Activated CD8-positive, alpha-beta T cell treated with anti-CD3 and anti-CD28 coated beads, Interleukin-2, amount 10 ng/mL, durations not matched to agents 7 days and 5 days (primary cell): ENCODE measurements at regions not wholly inside any gene's neighbourhood (a gene's known extent, or its start where the extent isn't known, plus 50 kb on each side); places are given as distances from the start of the nearest gene placed in this dataset.

Experiments used
- ATAC-seq: fragments of 150-1000 bp; cut with Tn5 transposase; one replicate; pipeline ENCODE4 v1.10.0; 2021; ENCODE audit warnings: moderate library complexity
- CTCF ChIA-PET: fragments of 350-600 bp; sonication (Branson Sonifier 250); formaldehyde crosslinking; loops from one replicate; lab custom pipeline; 2021; ENCODE audit warnings: antibody characterized with exemption; lab: Charles Lee
- POLR2A ChIA-PET: fragments of 350-600 bp; sonication (Branson Sonifier 250); formaldehyde crosslinking; loops from one replicate; lab custom pipeline; 2021; ENCODE audit warnings: antibody characterized with exemption; lab: Charles Lee
- DNase-seq: peaks from one replicate; pipeline ENCODE4 v3.0.0-alpha.2; 2020
- H3K27ac Mint-ChIP-seq: one replicate; pipeline ENCODE4 v1.8.0; 2021; ENCODE audit warnings: mild to moderate bottlenecking, mixed read lengths
- H3K27me3 Mint-ChIP-seq: one replicate; pipeline ENCODE4 v1.8.0; 2021; ENCODE audit warnings: low read depth, mixed read lengths
- H3K36me3 Mint-ChIP-seq: one replicate; pipeline ENCODE4 v1.8.0; 2021; ENCODE audit warnings: low read depth, mixed read lengths
- H3K4me1 Mint-ChIP-seq: one replicate; pipeline ENCODE4 v1.8.0; 2021; ENCODE audit warnings: low read depth, mixed read lengths
- H3K4me3 Mint-ChIP-seq: one replicate; pipeline ENCODE4 v1.8.0; 2021; ENCODE audit warnings: mild to moderate bottlenecking, mixed read lengths
- H3K9me3 Mint-ChIP-seq: one replicate; pipeline ENCODE4 v1.8.0; 2022; ENCODE audit warnings: mixed read lengths; ENCODE audit not compliant: insufficient read depth

DNA sequence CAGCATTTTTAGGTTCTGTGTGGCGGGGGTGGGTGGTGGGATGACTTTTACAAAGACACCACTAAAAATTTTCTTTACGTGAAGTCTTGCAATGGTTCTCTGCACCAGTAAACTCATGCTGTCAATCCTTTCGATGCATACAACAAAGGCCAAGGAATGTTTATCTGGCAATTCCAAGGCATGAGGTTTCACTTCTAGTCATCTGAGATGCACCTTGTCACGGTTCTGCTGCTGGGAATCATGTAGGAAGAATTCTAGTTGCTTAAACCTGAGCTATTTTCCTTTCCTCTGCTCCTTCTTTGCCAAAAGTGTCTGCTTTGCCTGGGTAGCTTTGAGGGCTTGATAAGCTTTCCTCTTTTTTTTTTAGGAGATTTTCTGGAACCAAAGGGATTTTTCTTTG lies 1204.5 kb upstream of the SEMA6A start:
- ChIA-PET POLR2A (no interaction called here), CTCF (no interaction called here)
- Mint-ChIP-seq H3K36me3 (no peaks in the 10 kb centered on the region), H3K27ac (no peak overlapping the region), H3K9me3 (peaks cover 9% of the 10 kb centered on the region), H3K4me1 (no peaks in the 10 kb centered on the region), H3K27me3 (no peaks in the 10 kb centered on the region), H3K4me3 (no peak overlapping the region)
- ATAC-seq (no peak), DNase-seq (no peak)

DNA sequence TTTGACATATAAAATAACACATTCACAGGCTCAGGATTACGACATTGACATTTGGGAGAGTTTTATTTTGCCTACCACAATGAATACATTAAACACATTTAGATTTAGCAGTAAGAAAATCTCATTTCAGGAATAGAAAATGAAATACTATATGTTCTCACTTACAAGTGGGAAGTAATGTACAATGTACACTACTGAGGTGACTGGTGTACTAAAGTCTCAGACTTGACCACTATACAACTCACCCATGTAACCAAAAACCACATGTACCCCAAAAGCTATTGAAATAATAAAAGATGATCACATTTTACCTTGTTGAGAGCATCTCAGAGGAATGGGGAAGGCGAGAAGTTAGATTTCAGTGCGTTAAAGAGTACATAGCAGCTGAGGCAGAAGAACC lies 1202.4 kb upstream of the SEMA6A start:
- no peak overlapping the region for H3K4me3 Mint-ChIP-seq
- no peak overlapping the region for H3K27ac Mint-ChIP-seq
- ATAC-seq (no peak), DNase-seq (no peak)
- peaks cover 9% of the 10 kb centered on the region for H3K9me3 Mint-ChIP-seq
- no peaks in the 10 kb centered on the region for H3K4me1 Mint-ChIP-seq
- ChIA-PET POLR2A (no interaction called here), CTCF (no interaction called here)
- H3K27me3 Mint-ChIP-seq, result no peaks in the 10 kb centered on the region
- no peaks in the 10 kb centered on the region for H3K36me3 Mint-ChIP-seq

DNA sequence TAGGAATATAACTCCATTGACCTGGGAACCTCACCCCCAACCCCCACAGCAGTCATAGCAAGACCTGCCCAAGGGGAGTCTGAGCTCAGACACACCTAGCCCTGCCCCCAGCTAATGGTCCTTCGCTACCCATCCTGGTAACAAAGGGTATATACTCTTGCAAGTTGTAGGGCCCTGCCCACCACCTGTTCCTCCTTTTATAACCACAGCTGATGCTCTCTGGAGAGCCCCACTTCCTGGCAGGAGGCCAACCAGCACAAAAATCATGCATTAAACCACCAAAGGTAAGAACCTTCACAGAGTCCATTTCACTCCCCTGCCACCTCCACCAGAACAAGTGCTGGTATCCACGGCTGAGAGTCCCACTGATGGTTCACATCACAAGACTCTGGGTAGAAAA lies 1195.3 kb upstream of the SEMA6A start:
- Mint-ChIP-seq H3K9me3 (no peaks in the 10 kb centered on the region), H3K4me1 (no peaks in the 10 kb centered on the region), H3K4me3 (no peak overlapping the region), H3K36me3 (no peaks in the 10 kb centered on the region), H3K27ac (no peak overlapping the region), H3K27me3 (no peaks in the 10 kb centered on the region)
- ChIA-PET CTCF (no interaction called here), POLR2A (no interaction called here)
- ATAC-seq (no peak), DNase-seq (no peak)

DNA sequence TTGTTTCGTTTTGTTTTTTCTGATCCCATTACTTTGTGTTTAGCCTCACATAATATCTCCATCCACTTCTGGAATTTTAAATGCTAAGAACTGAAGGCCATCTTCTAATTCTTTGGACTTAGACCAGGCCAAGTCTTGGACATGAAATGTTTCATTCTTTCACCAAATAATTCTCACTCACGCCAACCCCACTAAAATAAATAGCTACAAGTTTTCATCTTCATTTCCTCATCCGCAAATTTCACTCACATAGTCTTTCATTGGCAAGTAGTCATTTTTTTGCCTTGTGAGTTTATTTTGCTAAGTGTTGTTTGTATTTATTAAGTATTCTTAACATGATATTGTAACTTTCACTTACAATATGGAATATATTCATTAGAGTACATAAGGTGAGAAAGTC lies 1188.6 kb upstream of the SEMA6A start:
- ChIA-PET POLR2A (no interaction called here), CTCF (no interaction called here)
- H3K27me3 Mint-ChIP-seq, result no peaks in the 10 kb centered on the region
- H3K27ac Mint-ChIP-seq, result no peak overlapping the region
- H3K36me3 Mint-ChIP-seq, result no peaks in the 10 kb centered on the region
- DNase-seq (no peak), ATAC-seq (no peak)
- H3K4me3 Mint-ChIP-seq, result no peak overlapping the region
- no peaks in the 10 kb centered on the region for H3K4me1 Mint-ChIP-seq
- H3K9me3 Mint-ChIP-seq, result peaks cover 6% of the 10 kb centered on the region

DNA sequence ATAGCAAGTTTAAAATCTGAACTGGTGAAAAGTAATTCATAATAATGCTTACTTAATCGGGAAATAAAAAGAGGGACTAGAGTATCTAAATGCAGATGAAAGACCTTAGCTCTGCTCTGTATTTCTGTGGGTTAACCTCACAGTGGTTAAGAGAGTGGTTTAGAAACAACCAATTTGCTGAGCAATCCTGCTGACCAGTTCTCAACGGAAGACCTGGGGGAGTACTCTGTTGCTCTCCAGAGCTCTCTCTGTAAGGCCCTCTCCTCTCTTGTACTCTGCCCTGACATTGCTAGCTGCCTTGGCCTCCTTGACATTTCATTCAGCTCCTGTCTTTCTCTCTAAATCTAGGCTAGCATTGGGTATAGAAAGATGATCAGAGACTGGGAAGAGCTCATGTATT lies 1186.6 kb upstream of the SEMA6A start:
- peaks cover 6% of the 10 kb centered on the region for H3K9me3 Mint-ChIP-seq
- no peaks in the 10 kb centered on the region for H3K36me3 Mint-ChIP-seq
- ATAC-seq (no peak), DNase-seq (no peak)
- H3K4me1 Mint-ChIP-seq, result no peaks in the 10 kb centered on the region
- CTCF ChIA-PET, result no interaction called here
- POLR2A ChIA-PET, result no interaction called here
- no peak overlapping the region for H3K27ac Mint-ChIP-seq
- no peaks in the 10 kb centered on the region for H3K27me3 Mint-ChIP-seq
- no peak overlapping the region for H3K4me3 Mint-ChIP-seq

DNA sequence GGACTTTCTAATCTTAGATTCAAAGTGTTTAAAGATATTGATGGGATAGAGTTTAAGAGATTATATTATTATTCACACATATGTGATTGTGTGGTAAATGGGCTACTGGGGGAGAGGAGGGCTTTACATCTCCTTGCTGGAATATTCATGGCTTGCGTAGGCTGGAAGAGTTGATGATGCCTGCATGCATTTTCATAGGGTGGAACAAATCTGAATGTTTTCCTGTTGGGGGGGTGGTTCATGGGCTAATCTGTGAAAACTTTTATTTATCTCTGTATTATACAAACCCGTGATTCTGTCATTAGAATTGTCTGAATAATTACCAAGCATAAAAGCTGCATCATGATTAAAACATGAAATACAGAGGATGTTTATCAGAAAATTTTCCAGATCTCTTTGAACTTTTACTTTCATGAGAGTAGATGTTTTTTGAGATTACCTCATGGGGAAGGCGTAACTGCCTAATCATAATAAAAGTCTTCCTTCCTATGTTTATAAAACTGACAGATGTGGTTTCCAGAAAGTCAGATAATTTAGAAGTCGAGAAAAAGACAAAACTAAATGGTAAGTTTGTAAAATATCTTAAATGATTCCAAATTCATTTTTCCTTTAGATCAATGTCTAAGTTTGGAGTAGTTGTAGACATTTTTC lies 1185.4 kb upstream of the SEMA6A start:
- ATAC-seq (no peak), DNase-seq (no peak)
- POLR2A ChIA-PET, result no interaction called here
- Mint-ChIP-seq H3K4me1 (no peaks in the 10 kb centered on the region), H3K27ac (no peak overlapping the region), H3K4me3 (no peak overlapping the region), H3K9me3 (peaks cover 6% of the 10 kb centered on the region), H3K36me3 (no peaks in the 10 kb centered on the region), H3K27me3 (no peaks in the 10 kb centered on the region)
- CTCF ChIA-PET, result no interaction called here

DNA sequence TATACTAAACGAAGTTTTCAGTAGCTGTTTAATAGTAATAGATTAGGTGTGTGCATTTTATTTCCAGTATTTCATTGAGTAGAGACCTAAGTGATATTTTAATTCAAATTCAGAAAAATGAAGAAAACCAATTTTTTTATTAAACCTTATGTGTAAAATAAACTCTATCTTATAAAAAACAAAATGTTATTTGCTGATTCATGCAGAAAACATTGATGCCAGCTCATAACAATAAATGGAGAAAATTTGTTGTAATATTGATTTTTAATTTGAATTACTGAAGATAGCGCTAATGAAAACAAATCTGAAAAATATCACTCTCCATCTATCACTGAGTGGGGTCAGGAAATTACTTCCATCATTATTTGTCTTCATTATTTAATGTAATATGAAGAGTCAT lies 1177.8 kb upstream of the SEMA6A start:
- no peaks in the 10 kb centered on the region for H3K9me3 Mint-ChIP-seq
- H3K27me3 Mint-ChIP-seq, result no peaks in the 10 kb centered on the region
- no peaks in the 10 kb centered on the region for H3K4me1 Mint-ChIP-seq
- H3K4me3 Mint-ChIP-seq, result no peak overlapping the region
- ChIA-PET POLR2A (no interaction called here), CTCF (no interaction called here)
- H3K27ac Mint-ChIP-seq, result no peak overlapping the region
- DNase-seq, result no peak
- ATAC-seq, result no peak
- no peaks in the 10 kb centered on the region for H3K36me3 Mint-ChIP-seq

DNA sequence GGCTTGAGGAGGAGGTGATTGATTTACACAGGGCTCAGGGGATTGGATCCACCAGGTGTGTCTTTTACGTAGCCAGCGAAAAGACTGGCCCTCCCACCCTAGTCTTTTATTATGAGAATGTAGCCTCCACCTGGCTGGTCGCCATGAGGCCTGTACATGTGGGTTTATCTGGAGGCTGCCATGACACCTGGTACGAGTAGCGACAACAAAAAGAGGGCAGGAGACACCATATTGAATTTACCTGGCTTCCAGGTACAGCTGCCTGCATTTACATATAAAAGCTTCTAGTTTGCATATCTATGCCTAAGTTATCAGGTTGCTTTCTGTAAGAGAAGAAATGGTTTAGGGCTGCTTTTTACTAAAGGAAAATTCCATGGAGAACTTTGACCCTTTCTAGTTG lies 1173.7 kb upstream of the SEMA6A start:
- H3K4me3 Mint-ChIP-seq, result no peak overlapping the region
- no peaks in the 10 kb centered on the region for H3K4me1 Mint-ChIP-seq
- no peak for ATAC-seq
- no peak for DNase-seq
- POLR2A ChIA-PET, result no interaction called here
- no peak overlapping the region for H3K27ac Mint-ChIP-seq
- H3K36me3 Mint-ChIP-seq, result no peaks in the 10 kb centered on the region
- CTCF ChIA-PET, result no interaction called here
- no peaks in the 10 kb centered on the region for H3K9me3 Mint-ChIP-seq
- no peaks in the 10 kb centered on the region for H3K27me3 Mint-ChIP-seq

DNA sequence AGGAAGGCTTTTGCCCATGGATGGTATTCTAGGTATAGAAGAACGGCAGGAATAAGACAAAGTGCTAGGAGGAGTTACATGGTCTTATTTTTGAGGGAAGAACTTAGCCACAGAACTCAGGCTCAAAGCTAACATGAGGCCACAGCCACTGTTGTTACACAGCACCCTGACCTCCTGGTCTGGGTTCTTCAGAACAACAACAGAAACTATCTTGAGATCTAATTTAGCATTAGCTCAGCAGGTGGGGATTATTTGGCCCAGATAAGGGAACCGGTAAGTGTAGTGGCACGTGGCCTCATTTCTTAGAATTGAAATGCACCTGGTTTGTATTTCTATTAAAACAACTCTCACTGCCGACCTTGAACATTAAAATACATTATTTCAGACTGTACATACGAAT lies 1168.7 kb upstream of the SEMA6A start:
- DNase-seq (no peak), ATAC-seq (no peak)
- Mint-ChIP-seq H3K27ac (no peak overlapping the region), H3K4me3 (no peak overlapping the region), H3K36me3 (no peaks in the 10 kb centered on the region), H3K9me3 (no peaks in the 10 kb centered on the region), H3K27me3 (no peaks in the 10 kb centered on the region), H3K4me1 (no peaks in the 10 kb centered on the region)
- POLR2A ChIA-PET, result no interaction called here
- CTCF ChIA-PET, result no interaction called here

DNA sequence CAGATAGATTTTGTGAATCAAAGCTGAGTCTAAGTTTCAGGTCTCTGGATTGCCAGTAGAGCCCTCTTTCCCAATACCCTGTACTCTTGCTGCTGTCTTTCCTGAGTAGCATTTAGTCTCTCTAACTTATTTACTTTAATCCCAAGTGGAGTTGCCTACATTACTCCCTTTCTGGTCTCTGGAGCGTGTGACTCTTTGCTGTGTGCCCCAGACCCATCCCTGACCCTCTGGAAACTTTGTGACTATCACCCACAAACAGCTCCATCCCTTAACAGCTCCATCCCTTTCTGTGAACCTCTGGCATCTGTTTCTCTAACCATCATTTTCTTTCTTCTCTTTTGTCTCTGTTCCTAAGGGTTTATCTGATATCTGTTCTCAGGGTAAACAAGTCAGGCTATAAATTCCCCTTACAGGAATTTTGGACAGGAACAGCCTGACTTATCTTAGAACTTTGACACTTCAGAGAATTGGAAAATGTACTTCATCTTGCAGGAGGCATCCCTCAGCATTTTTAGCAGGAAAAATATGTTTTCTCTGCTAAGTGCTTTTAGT lies 1167.1 kb upstream of the SEMA6A start:
- H3K27ac Mint-ChIP-seq, result no peak overlapping the region
- no peaks in the 10 kb centered on the region for H3K9me3 Mint-ChIP-seq
- no peaks in the 10 kb centered on the region for H3K36me3 Mint-ChIP-seq
- no peak for ATAC-seq
- ChIA-PET CTCF (no interaction called here), POLR2A (no interaction called here)
- no peaks in the 10 kb centered on the region for H3K4me1 Mint-ChIP-seq
- no peak overlapping the region for H3K4me3 Mint-ChIP-seq
- DNase-seq, result no peak
- H3K27me3 Mint-ChIP-seq, result no peaks in the 10 kb centered on the region

DNA sequence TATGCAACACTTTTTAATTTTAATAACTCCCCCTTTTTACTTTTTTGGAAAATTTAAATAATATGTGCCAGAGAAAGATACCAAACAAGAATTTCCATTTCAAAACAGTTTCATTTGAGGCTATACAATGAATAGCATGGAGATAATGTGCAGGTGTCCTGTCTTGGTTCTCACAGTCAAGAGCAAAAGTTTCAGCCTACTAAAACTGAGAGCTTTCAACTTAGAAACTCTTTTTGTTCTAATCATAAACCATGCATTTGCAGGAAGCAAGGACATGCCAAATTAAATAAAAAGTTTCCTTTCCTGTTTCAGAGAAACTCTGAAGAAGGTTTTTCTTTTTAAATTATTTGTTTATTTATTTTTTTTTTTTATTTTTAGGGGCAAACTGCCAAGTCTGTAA lies 1165.6 kb upstream of the SEMA6A start:
- ATAC-seq, result no peak
- H3K27ac Mint-ChIP-seq, result no peak overlapping the region
- POLR2A ChIA-PET, result no interaction called here

DNA sequence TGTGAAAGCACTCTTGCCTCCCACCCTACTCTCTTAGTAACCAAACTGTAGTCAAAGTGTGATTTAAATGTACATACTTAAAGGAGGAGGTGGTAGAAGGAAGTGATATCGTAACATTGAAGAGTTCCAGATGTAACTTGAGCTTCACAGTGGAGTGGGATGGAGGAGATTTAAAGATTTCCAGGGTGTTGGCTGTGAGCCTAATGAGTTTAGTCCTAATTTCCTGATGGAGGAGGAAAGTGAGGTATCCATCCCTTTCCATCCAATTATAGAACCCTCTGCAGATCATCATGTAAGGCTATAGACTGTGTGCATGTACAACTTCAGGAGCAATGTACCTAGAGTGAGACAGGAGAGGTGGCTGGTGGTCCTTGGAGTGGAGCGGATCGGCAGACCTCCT lies 1163.9 kb upstream of the SEMA6A start:
- Mint-ChIP-seq H3K4me1 (no peaks in the 10 kb centered on the region), H3K4me3 (no peak overlapping the region), H3K36me3 (no peaks in the 10 kb centered on the region), H3K27ac (no peak overlapping the region), H3K9me3 (no peaks in the 10 kb centered on the region), H3K27me3 (no peaks in the 10 kb centered on the region)
- no peak for ATAC-seq
- no peak for DNase-seq
- ChIA-PET POLR2A (no interaction called here), CTCF (no interaction called here)

More for the DNA sequence above, 1165.6 kb upstream of the SEMA6A start:
- CTCF ChIA-PET, result no interaction called here
- no peaks in the 10 kb centered on the region for H3K4me1 Mint-ChIP-seq
- no peak overlapping the region for H3K4me3 Mint-ChIP-seq
- H3K27me3 Mint-ChIP-seq, result no peaks in the 10 kb centered on the region
- DNase-seq, result no peak
- H3K36me3 Mint-ChIP-seq, result no peaks in the 10 kb centered on the region
- H3K9me3 Mint-ChIP-seq, result no peaks in the 10 kb centered on the region

DNA sequence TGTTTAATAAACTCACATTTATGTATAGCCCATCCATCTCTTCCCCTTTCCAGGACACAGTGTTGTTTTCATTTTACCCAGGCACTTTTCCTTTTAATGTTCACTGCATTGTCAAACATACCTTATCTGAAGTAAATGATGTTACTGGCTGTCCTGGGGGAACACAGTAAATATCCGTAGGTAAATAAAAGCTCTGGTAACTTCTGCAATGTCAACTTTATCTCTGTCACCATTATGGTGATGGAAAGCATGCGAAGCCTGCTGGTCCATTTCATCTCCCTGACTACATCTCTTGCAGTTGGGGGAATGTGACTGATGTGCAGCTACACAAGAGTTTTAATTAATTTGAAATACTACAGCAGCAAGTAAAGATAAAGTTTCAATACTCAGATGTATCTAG lies 1162.1 kb upstream of the SEMA6A start:
- Mint-ChIP-seq H3K36me3 (no peaks in the 10 kb centered on the region), H3K4me1 (no peaks in the 10 kb centered on the region), H3K27me3 (no peaks in the 10 kb centered on the region), H3K9me3 (no peaks in the 10 kb centered on the region), H3K4me3 (no peak overlapping the region), H3K27ac (no peak overlapping the region)
- ChIA-PET CTCF (no interaction called here), POLR2A (no interaction called here)
- ATAC-seq, result no peak
- DNase-seq, result no peak
